GM19328 (cell line): ENCODE measurements at regions not wholly inside any gene's neighbourhood (a gene's known extent, or its start where the extent isn't known, plus 50 kb on each side); places are given as distances from the start of the nearest gene placed in this dataset.
"Not testable (repeated sequence)": the region's sequence is repeated elsewhere in the genome, so short reads cannot be mapped to it uniquely, and the experiment has no call there.

Experiments used
- ATAC-seq: cut with Tn5 transposase; IDR thresholded peaks from one replicate; pipeline ENCODE4 v1.9.1; 2021; ENCODE audit warnings: mild to moderate bottlenecking, moderate library complexity; ENCODE audit not compliant: unreplicated experiment

- no peak for ATAC-seq
Measured at GRCh38 chr5:52597625-52598024, 190.1 kb upstream of the ITGA1 start.

GRCh38 chr5:52598968-52599367 is 188.7 kb upstream of the ITGA1 start:
- no peak for ATAC-seq

- ATAC-seq, result no peak
Measured at GRCh38 chr5:52603778-52604554, 183.8 kb upstream of the ITGA1 start.

DNA sequence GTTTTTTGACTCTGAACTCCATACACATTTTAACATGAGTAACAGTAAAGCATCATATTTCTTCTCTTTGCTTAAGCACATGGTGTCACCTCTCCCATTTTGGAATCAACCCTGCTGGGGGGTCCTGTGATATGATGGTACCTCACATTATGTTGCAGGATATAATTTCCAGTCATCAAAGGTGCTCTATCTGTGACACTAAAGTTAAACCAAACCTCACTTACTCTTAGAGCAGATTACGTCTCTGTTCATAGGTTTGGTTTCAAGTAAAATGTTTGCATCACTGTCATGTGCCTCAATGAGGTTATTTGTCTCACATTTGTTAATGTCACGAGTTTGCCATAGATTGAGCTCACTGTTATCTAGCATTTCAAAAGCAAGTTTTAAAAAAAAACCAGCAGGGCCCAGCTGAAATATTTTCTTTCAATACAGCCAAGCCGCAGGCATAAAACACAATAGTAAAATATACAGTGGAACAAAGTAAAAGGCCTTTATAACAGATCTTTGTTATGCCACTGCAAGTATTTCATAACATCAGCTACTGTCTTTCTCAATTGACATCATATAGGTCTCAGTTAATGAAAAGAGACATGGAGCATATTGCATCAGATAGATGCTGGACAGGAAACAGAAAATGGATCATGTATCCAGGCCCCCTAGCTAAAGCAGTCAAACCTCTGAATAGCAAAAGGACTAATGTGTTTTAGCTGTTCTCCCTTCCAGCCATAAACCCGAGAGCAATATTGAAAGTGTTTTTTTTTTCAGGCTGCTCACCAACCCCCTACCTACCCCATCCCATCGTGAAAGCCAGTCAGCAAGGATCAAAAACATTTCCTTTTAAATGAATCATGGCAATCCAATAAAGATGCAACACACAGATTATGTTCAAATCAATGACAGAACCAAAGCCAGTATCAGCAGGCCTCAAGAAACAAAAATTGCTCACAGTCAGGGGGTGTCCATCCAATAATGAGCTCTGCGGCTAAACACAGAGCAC is 182.1 kb upstream of the ITGA1 start:
- ATAC-seq, result no peak

DNA sequence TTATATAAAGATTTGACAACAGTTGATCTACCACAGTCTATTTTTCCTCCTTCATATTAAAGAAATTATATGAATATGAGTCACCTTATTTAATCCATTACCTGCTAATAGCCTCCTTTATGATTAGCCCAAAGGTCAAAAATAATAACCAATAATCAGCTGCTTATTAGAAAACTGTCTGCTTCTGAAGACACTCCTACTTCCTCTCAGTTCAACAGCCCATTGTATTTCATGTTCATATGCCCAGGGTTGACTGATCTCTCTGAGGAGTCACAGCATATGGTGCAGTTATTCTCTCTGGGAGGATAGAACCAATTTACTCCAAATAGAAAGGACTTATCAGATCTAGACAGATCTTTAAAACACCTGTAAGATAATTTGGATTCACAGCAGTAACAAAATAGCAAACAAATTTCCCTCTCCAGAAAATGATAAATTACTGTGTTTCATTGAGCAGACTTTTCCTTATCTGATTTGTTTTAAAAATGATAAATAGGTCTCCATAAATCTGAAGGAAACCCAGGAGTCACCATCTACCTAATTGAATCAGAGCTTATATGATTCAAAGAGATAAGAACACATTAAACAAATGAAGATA is 180.4 kb upstream of the ITGA1 start:
- no peak for ATAC-seq

GRCh38 chr5:52620315-52620714 is 167.4 kb upstream of the ITGA1 start:
- no peak for ATAC-seq

DNA sequence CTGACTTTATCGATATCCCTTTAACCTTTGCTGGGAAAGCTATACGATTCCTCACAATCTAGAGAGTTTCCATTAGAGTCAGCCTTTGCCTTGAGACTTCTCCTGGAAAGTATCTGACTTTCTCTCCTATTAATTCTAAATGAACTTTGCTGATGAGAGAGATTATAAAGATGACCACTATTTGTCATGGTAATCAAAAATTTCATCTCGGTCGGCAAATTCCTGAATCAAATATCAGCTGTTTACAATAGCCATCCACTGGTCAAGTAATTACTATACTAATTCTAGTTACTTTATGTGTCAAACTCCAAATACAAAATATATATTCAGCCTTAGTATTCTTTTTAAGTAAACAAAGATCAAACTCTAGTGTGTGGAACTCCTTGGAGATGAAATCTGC is 164.4 kb upstream of the ITGA1 start:
- ATAC-seq, result no peak

DNA sequence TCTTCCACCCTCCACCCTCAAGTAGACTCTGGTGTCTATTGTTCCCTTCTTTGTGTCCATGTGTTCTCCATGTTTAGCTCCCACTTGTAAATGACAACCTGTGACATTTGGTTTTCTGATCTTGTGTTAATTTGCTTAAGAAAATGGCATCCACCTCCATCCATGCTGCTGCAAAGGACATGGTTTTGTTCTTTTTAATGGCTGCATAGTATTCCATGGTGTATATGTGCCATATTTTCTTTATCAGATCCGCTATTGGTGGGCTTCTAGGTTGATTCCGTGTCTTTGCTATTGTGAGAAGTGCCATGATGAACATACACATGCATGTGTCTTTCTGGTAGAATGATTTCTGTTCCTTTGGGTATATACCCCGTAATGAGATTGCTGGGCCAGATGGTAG is 163.4 kb upstream of the ITGA1 start:
- ATAC-seq, result no peak

GRCh38 chr5:52626312-52626711 is 161.4 kb upstream of the ITGA1 start:
- ATAC-seq, result no peak

DNA sequence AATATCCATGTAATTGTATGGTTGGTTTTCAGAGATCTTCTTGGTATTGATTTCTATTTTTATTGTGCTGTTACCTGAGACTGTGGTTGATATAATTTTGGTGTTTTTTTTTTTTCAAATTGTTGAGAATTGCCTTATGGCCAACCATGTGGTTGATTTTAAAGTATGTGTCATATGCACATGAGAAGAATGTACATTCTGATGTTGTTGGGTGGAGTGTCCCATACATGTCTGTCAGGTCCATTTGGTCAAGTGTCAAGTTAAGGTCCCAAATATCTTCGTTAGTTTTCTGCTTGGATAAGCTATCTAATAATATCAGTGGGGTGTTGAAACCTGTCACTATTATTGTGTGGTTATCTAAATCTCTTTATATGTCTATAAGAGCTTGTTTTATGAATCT is 160.0 kb upstream of the ITGA1 start:
- no peak for ATAC-seq

DNA sequence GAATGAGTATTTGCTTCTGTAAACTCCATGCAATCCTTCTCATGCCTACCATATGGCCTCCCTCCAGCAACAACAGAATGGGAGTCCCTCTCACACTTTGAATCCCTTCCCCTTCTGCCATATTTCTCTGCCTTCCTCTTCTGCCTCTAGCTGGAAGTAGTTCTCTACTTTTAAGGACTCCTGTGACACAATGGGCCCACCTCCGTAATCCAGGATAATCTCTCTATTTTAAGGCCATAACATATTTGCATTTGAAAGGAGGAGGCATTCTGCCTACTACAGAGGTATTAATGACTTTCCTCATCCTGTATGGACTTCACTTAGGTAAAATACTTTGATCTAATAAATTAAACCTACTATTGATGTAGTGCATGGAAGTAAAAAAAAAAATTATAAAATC is 155.4 kb upstream of the ITGA1 start:
- ATAC-seq, result no peak

GRCh38 chr5:52634171-52634570 is 153.5 kb upstream of the ITGA1 start:
- ATAC-seq, result not testable (repeated sequence)

DNA sequence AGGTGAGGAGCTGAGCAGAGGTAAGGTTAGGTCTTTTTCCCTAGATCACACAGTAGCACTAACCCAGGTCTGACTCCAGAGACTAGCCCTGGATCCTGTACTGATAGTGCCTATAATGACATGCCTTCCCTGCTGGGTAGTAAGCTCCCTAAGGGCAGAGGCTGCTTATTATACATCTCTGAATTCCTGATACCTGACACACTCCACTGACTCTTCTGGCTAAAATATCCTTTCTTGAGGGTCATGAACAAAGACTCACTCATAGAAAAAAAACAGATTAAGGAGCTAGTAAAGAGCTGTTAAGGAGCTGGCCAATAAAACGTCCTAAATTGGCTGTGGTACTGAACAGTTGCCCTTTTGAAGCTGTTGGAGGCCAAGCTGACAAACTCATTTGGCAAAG is 149.0 kb upstream of the ITGA1 start:
- ATAC-seq, result no peak

- no peak for ATAC-seq
Measured at GRCh38 chr5:52648726-52649125, 139.0 kb upstream of the ITGA1 start.

- ATAC-seq, result no peak
Measured at GRCh38 chr5:52655163-52655562, 132.6 kb upstream of the ITGA1 start.

- ATAC-seq, result no peak
Measured at GRCh38 chr5:52656569-52657246, 131.0 kb upstream of the ITGA1 start.

DNA sequence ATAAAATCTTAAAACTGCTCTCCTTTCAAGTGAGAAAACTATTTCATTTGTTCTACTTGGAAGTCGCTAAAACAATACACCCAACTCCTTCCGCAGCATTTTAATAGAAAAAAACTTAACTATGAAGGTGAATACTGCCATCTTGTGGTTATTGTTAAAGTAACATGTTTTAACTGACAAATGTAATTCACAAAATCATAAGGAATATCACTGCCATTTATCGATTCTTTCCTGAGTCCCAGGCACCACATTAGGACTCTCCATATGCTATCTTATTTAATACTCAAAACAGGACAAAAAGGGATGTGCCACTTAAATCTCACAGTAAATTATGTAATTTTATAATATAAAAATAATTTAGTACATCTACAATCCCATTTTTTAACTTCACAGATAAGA is 130.5 kb upstream of the ITGA1 start:
- ATAC-seq, result no peak

GRCh38 chr5:52658246-52658645 is 129.5 kb upstream of the ITGA1 start:
- ATAC-seq, result no peak

DNA sequence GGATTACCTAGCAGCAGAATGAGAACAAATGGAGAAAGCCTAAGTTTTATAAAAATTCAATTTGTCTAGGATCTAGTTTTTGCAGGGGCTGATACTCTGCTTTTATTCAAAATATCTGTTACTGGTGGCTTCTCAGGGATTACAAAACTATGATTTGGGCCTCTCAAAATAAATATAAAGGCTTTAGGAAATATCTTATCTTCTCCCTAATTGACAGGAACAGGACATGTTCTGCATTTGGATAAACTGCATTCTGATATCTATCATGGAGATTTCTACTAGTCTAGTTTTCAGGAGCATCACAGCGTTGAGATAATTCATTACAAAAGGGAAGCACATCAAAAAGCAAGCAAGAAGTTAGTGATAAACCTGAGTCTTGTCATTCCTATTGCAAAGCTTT is 127.1 kb upstream of the ITGA1 start:
- ATAC-seq, result no peak

DNA sequence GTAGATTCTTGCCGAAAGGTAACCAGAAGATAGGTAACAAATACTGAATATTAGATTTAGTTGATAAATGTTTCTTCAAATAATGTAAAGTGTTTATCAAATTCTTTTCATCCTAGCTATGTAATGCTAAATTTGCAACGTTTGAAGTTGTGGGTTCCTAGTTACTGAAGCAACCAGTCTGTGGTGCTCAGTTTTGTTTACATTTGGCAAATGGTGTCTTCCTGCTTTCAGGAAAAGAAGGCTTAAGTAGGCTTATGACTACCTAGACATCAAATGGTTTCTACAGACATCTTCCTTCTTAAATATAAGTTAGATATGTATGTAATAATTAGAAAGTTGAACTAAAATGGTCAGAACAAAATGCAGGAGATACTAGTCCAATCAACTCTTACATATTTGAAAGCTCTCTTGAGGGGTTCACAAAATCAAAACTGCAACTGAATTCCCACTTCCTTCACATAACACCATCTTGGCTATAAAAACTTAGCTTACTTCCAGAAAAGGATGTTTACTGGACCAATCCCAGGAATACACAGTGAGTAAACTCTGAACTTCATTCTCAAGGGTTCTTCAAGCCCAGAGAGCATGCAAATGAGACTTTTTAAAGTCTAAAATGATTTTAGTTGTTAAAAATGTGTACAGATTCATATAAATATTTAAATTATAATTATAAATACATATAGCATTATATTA is 125.7 kb upstream of the ITGA1 start:
- no peak for ATAC-seq
